KMS-11 (cell line): ENCODE measurements at regions not wholly inside any gene's neighbourhood (a gene's known extent, or its start where the extent isn't known, plus 50 kb on each side); places are given as distances from the start of the nearest gene placed in this dataset.

Experiments used
- H2AFZ ChIP-seq: fragments of 200-600 bp; sonication (generic); 2 replicates; pipeline ENCODE4 v1.6.1; 2016; ENCODE audit warnings: antibody characterized with exemption, mixed run types, low read depth
- H3K27ac ChIP-seq: fragments of 200-600 bp; sonication (generic); 2 replicates; pipeline ENCODE4 v1.6.1; 2016; ENCODE audit warnings: mild to moderate bottlenecking, mixed run types
- H3K27me3 ChIP-seq: fragments of 200-600 bp; sonication (generic); 2 replicates; pipeline ENCODE4 v1.6.1; 2017; ENCODE audit warnings: mild to moderate bottlenecking, low read depth, mixed run types, moderate library complexity; ENCODE audit not compliant: insufficient read depth
- H3K36me3 ChIP-seq: fragments of 200-600 bp; sonication (generic); 2 replicates; pipeline ENCODE4 v1.6.1; 2017; ENCODE audit warnings: mild to moderate bottlenecking, mixed run types; ENCODE audit not compliant: insufficient read depth
- H3K4me1 ChIP-seq: fragments of 200-600 bp; sonication (generic); 2 replicates; pipeline ENCODE4 v1.6.1; 2016; ENCODE audit warnings: mild to moderate bottlenecking, low read depth, mixed run types; ENCODE audit not compliant: poor library complexity, severe bottlenecking
- H3K4me2 ChIP-seq: fragments of 200-600 bp; sonication (generic); 2 replicates; pipeline ENCODE4 v1.7.0; 2016; ENCODE audit warnings: mild to moderate bottlenecking, mixed run types
- H3K4me3 ChIP-seq: fragments of 200-600 bp; sonication (generic); IDR thresholded peaks from 2 replicates; pipeline ENCODE4 v1.6.1; 2017; ENCODE audit warnings: low read depth, low read length, mixed read lengths; ENCODE audit not compliant: insufficient read depth
- H3K79me2 ChIP-seq: fragments of 200-600 bp; sonication (generic); 2 replicates; pipeline ENCODE4 v1.6.1; 2016; ENCODE audit warnings: low read depth, mixed run types; ENCODE audit not compliant: insufficient read depth
- H3K9ac ChIP-seq: fragments of 200-600 bp; sonication (generic); 2 replicates; pipeline ENCODE4 v1.6.1; 2016; ENCODE audit warnings: mild to moderate bottlenecking, mixed run types
- H4K20me1 ChIP-seq: fragments of 200-600 bp; sonication (generic); 2 replicates; pipeline ENCODE4 v1.6.1; 2016; ENCODE audit warnings: mild to moderate bottlenecking, mixed run types; ENCODE audit not compliant: insufficient read depth
- TF ChIP-seq, protein P1 (sequence below): fragments of 200-600 bp; sonication (generic); conservative IDR thresholded peaks from 2 replicates; pipeline ENCODE4 v1.6.1; 2017; ENCODE audit warnings: low read depth, mild to moderate bottlenecking, antibody characterized with exemption, low read length, moderate library complexity, mixed read lengths

DNA sequence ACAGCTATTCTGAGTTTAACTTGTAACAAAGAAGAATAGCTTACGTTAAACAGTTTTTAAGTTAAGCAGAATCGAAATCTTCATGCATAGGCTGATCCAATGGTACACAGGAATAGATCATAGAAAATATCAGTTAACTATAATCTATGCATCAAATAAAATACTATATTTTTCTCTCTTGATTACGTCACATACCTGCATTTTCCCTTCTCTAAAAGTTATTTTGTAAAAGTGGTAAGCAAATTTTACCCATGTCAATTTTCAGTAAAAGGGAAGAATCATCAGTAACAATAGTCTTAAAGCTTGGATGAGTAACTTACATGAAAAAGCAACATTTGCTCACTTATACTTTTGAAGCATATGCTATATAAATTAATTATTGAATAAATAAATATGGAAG is 692.4 kb downstream of the FAT4 start:
- TF ChIP-seq, protein P1, sequence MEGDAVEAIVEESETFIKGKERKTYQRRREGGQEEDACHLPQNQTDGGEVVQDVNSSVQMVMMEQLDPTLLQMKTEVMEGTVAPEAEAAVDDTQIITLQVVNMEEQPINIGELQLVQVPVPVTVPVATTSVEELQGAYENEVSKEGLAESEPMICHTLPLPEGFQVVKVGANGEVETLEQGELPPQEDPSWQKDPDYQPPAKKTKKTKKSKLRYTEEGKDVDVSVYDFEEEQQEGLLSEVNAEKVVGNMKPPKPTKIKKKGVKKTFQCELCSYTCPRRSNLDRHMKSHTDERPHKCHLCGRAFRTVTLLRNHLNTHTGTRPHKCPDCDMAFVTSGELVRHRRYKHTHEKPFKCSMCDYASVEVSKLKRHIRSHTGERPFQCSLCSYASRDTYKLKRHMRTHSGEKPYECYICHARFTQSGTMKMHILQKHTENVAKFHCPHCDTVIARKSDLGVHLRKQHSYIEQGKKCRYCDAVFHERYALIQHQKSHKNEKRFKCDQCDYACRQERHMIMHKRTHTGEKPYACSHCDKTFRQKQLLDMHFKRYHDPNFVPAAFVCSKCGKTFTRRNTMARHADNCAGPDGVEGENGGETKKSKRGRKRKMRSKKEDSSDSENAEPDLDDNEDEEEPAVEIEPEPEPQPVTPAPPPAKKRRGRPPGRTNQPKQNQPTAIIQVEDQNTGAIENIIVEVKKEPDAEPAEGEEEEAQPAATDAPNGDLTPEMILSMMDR, result no peak
- H3K79me2 ChIP-seq, result no peaks in the 10 kb centered on the region
- no peak overlapping the region for H3K4me2 ChIP-seq
- no peak overlapping the region for H2AFZ ChIP-seq
- H3K27ac ChIP-seq, result no peak overlapping the region
- no peaks in the 10 kb centered on the region; the same call in 1 of the 2 replicates for H3K36me3 ChIP-seq
- H3K4me3 ChIP-seq, result no peak overlapping the region
- H3K4me1 ChIP-seq, result no peaks in the 10 kb centered on the region
- H4K20me1 ChIP-seq, result no peaks in the 10 kb centered on the region
- H3K27me3 ChIP-seq, result no peaks in the 10 kb centered on the region
- no peak overlapping the region for H3K9ac ChIP-seq

DNA sequence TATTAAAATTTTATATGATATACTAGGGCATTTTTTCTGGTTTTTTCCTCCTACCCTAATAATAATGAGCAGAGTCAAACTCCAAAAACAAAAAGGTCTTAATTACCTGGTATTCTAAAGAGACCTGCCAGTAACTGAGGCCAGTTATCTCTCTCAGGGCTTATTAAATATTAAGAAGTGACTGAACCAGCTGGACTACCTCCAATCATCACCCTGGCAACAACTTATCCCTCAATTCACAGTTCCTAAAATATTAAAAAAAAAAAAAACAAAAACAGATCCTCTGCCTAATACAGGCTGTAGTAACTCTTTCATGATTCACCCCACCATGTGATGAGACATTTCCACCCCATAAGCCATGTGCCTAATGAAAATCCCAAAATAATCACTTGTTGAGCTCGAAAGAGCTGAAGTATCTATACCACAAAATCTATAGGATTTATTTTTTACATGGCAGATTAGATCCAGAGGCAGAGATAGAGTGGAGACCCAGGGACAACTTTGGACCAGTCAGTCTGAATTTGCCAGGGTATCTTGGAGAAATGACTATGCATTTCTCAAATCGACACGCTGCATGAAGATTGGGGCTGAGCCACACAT is 698.0 kb downstream of the FAT4 start:
- Histone ChIP-seq H4K20me1 (no peaks in the 10 kb centered on the region), H3K27ac (no peak overlapping the region), H3K4me2 (no peak overlapping the region), H3K4me1 (no peaks in the 10 kb centered on the region), H3K9ac (no peak overlapping the region), H3K79me2 (no peaks in the 10 kb centered on the region), H2AFZ (no peak overlapping the region), H3K27me3 (no peaks in the 10 kb centered on the region), H3K36me3 (no peaks in the 10 kb centered on the region; the same call in 1 of the 2 replicates), H3K4me3 (no peak overlapping the region)
- TF ChIP-seq, protein P1, result no peak

DNA sequence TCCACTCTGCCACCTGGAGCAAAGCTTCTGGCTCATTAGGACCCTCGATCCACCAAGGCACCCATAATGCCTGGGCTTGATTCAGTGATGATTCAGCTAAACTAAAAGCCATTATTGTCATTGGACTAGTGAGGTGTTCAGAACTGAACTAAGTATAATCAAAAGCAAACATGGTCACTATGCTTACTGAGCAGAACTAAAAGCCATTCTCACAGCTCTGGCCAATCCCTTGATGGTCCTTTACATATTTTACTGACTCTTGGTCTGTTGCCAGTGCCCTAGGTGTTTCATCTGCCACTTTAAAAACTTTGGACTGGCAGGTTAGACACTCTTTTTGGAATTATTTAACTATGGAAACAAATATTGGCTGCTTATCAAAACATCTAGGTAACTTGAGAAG is 703.5 kb downstream of the FAT4 start:
- H3K4me1 ChIP-seq, result no peaks in the 10 kb centered on the region
- H3K27ac ChIP-seq, result no peak overlapping the region
- H4K20me1 ChIP-seq, result no peaks in the 10 kb centered on the region
- no peaks in the 10 kb centered on the region for H3K79me2 ChIP-seq
- TF ChIP-seq, protein P1, result no peak
- no peak overlapping the region for H3K4me3 ChIP-seq
- no peak overlapping the region for H3K9ac ChIP-seq
- no peak overlapping the region for H2AFZ ChIP-seq
- H3K36me3 ChIP-seq, result no peaks in the 10 kb centered on the region
- no peak overlapping the region for H3K4me2 ChIP-seq
- no peaks in the 10 kb centered on the region for H3K27me3 ChIP-seq

- Histone ChIP-seq H3K36me3 (no peaks in the 10 kb centered on the region), H2AFZ (no peak overlapping the region), H3K4me1 (no peaks in the 10 kb centered on the region), H3K79me2 (no peaks in the 10 kb centered on the region), H4K20me1 (no peaks in the 10 kb centered on the region), H3K9ac (no peak overlapping the region), H3K27ac (no peak overlapping the region), H3K4me2 (no peak overlapping the region), H3K4me3 (no peak overlapping the region), H3K27me3 (no peaks in the 10 kb centered on the region)
- TF ChIP-seq, protein P1, result no peak
Observed at GRCh38 chr4:126023896-126024295, 709.1 kb downstream of the FAT4 start.
